ENCODE measurements at regions not wholly inside any gene's neighbourhood (a gene's known extent, or its start where the extent isn't known, plus 50 kb on each side); places are given as distances from the start of the nearest gene placed in this dataset.

GRCh38 chr4:130705023-130705422 is 1609.1 kb downstream of the C4orf33 start (continued):
- no peak for TF ChIP-seq CUX1 (IDR thresholded peaks at IDR 0.05; ENCODE audit: insufficient replicate concordance, low read depth, low read length)
- no peak for TF ChIP-seq SKIL (IDR thresholded peaks at IDR 0.05; ENCODE audit: low read depth, poor library complexity, severe bottlenecking)
- TF ChIP-seq IKZF2 (IDR thresholded peaks at IDR 0.05), result no peak
- no peak for TF ChIP-seq ZNF687 (IDR thresholded peaks at IDR 0.05)
- TF ChIP-seq CBX5 (IDR thresholded peaks at IDR 0.05; ENCODE audit: low read depth), result no peak
- no peak for TF ChIP-seq RFX5 (IDR thresholded peaks at IDR 0.05; ENCODE audit: low read depth, low read length)
- TF ChIP-seq CREB1 (IDR thresholded peaks at IDR 0.05; ENCODE audit: low read depth), result no peak
- no peak for TF ChIP-seq HDGF (IDR thresholded peaks at IDR 0.05)
- no peak for TF ChIP-seq ZBED1 (IDR thresholded peaks at IDR 0.05; ENCODE audit: borderline replicate concordance)
- no peak for TF ChIP-seq NFYB (IDR thresholded peaks at IDR 0.05; ENCODE audit: insufficient read depth, low read depth, low read length)
- no peak for TF ChIP-seq E2F8 (IDR thresholded peaks at IDR 0.05; ENCODE audit: low read depth, partially characterized antibody)
- TF ChIP-seq SRF (IDR thresholded peaks at IDR 0.05; ENCODE audit: low read depth in 2 of 2, low read length in 2 of 2), result no peak
- no peak for TF ChIP-seq SPI1 (IDR thresholded peaks at IDR 0.05; ENCODE audit: borderline replicate concordance, insufficient read depth, low read depth, low read length)
- no peak for TF ChIP-seq FOXM1 (IDR thresholded peaks at IDR 0.05; ENCODE audit: low read depth, low read length)
- no peak for TF ChIP-seq ZNF24 (IDR thresholded peaks at IDR 0.05)
- TF ChIP-seq PAX5 (IDR thresholded peaks at IDR 0.05; ENCODE audit: borderline replicate concordance, low read depth, low read length), result no peak

All from GM12878 (cell line).